ENCODE measurements at regions not wholly inside any gene's neighbourhood (a gene's known extent, or its start where the extent isn't known, plus 50 kb on each side); places are given as distances from the start of the nearest gene placed in this dataset.
"Not testable (repeated sequence)": the region's sequence is repeated elsewhere in the genome, so short reads cannot be mapped to it uniquely, and the experiment has no call there.

GRCh38 chr12:7571257-7571656, 67.7 kb upstream of the CD163 start:
- TF ChIP-seq CTCF (conservative IDR thresholded peaks at IDR 0.05; ENCODE audit: low read depth, low read length) = no peak
- DNase-seq (ENCODE audit: low read depth) = no peak
- H3K4me3 ChIP-seq (ENCODE audit: low read length) = no peak overlapping the region

- no peak for TF ChIP-seq CTCF (conservative IDR thresholded peaks at IDR 0.05; ENCODE audit: low read depth, low read length)
- no peak for DNase-seq (ENCODE audit: low read depth)
- no peak overlapping the region for H3K4me3 ChIP-seq (ENCODE audit: low read length)
These were observed 53.6 kb upstream of the CD163 start for GRCh38 chr12:7557227-7557626.

- no peak for TF ChIP-seq CTCF (conservative IDR thresholded peaks at IDR 0.05; ENCODE audit: low read depth, low read length)
- no peak overlapping the region for H3K4me3 ChIP-seq (ENCODE audit: low read length)
- DNase-seq (ENCODE audit: low read depth) = peak; percentile 9
These were observed 52.2 kb upstream of the CD163 start for GRCh38 chr12:7555752-7556151.

GRCh38 chr12:7554831-7555230, 51.3 kb upstream of the CD163 start:
- DNase-seq (ENCODE audit: low read depth); H3K4me3 ChIP-seq (ENCODE audit: low read length): not testable (repeated sequence)
